ENCODE measurements at regions not wholly inside any gene's neighbourhood (a gene's known extent, or its start where the extent isn't known, plus 50 kb on each side); places are given as distances from the start of the nearest gene placed in this dataset.

DNA sequence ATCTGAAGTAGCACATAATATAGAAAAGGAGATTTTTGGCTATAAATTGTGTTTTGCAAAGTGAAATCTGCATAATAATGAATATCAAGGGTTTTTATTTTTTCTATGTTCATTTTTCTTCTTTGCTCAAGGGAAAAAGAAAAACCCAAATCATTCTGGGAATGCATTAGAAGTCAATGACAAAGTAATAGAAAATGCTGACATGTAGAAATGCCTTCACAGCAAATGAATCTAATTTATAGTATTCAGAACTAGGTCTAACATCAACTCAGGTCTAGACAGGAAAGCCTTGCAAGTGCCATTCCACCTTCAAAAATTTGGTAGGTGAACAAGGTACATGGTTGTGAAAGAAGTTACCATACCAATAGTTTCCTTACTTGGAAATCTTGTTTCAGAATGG, 831.5 kb upstream of the CELF4 start:
- Histone ChIP-seq H3K4me3 (ENCODE audit: control insufficient read depth in 1 of 2, extremely low read depth in 1 of 2, low read length in 1 of 2) (no peak overlapping the region), H3K36me3 (ENCODE audit: control insufficient read depth in 2 of 2, extremely low read depth in 1 of 2, insufficient read depth in 1 of 2, low read length in 1 of 2) (no peaks in the 10 kb centered on the region), H3K27me3 (replicated peaks in 1 of 2; ENCODE audit: control insufficient read depth in 2 of 2, extremely low read depth in 1 of 2, insufficient read depth in 2 of 2, low read length in 1 of 2) (no peaks in the 10 kb centered on the region), H3K9me3 (no peaks in the 10 kb centered on the region), H3K4me1 (ENCODE audit: control insufficient read depth in 1 of 2, extremely low read depth in 1 of 2, insufficient read depth in 2 of 2, low read length in 2 of 2) (no peaks in the 10 kb centered on the region), H3K27ac (ENCODE audit: low read length) (no peak overlapping the region)
- no peak overlapping the region for H3K4me3 Mint-ChIP-seq
- H3K36me3 Mint-ChIP-seq, result no peaks in the 10 kb centered on the region
- CTCF ChIA-PET, result no interaction called here
- no peak for ATAC-seq (replicated peaks in 1 of 4)
- peaks cover 0 to 3% of the 10 kb centered on the region in 2 donors for H3K27me3 Mint-ChIP-seq
- peaks cover 2 to 9% (median 4%) of the 10 kb centered on the region in 3 donors for H3K9me3 Mint-ChIP-seq
- no peak overlapping the region for H3K27ac Mint-ChIP-seq
- POLR2A ChIA-PET, result no interaction called here
- H3K4me1 Mint-ChIP-seq, result no peaks in the 10 kb centered on the region
- no peak for DNase-seq

DNA sequence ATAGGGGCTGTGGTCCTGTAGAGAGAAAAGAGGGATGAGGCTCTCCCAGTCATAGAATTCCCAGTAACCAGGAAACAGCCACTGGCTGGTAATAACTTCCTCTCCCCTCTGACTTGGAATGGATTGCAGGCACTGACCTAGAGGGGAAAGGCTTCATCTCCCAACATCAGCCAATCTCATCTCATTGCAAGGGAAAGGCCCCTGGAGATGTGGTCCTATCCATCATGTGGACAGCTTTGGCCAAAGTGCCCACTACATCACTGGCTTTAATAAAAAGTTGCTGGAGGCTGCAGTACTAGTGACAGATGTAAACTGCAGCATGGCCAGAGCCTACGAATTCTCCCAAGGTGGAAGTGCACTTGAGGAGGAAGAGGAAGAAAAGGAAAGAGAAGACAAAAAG, 820.5 kb upstream of the CELF4 start:
- Mint-ChIP-seq H3K4me3 (no peak overlapping the region), H3K9me3 (peaks cover 0 to 7% (median 5%) of the 10 kb centered on the region in 3 donors), H3K36me3 (no peaks in the 10 kb centered on the region), H3K27ac (no peak overlapping the region), H3K4me1 (no peaks in the 10 kb centered on the region), H3K27me3 (peaks cover 0 to 6% of the 10 kb centered on the region in 2 donors)
- H3K9me3 ChIP-seq, result no peaks in the 10 kb centered on the region
- ChIA-PET POLR2A (no interaction called here), CTCF (no interaction called here)
- H3K27me3 ChIP-seq (replicated peaks in 1 of 2; ENCODE audit: control insufficient read depth in 2 of 2, extremely low read depth in 1 of 2, insufficient read depth in 2 of 2, low read length in 1 of 2), result no peaks in the 10 kb centered on the region
- DNase-seq (no peak), ATAC-seq (replicated peaks in 1 of 4) (no peak)
- no CpG with 5 or more reads among the region's 1 CpG for WGBS (ENCODE audit: insufficient coverage)
- no peak overlapping the region for H3K27ac ChIP-seq (ENCODE audit: low read length)
- no peaks in the 10 kb centered on the region for H3K4me1 ChIP-seq (ENCODE audit: control insufficient read depth in 1 of 2, extremely low read depth in 1 of 2, insufficient read depth in 2 of 2, low read length in 2 of 2)
- H3K36me3 ChIP-seq (ENCODE audit: control insufficient read depth in 2 of 2, extremely low read depth in 1 of 2, insufficient read depth in 1 of 2, low read length in 1 of 2), result no peaks in the 10 kb centered on the region
- H3K4me3 ChIP-seq (ENCODE audit: control insufficient read depth in 1 of 2, extremely low read depth in 1 of 2, low read length in 1 of 2), result no peak overlapping the region

DNA sequence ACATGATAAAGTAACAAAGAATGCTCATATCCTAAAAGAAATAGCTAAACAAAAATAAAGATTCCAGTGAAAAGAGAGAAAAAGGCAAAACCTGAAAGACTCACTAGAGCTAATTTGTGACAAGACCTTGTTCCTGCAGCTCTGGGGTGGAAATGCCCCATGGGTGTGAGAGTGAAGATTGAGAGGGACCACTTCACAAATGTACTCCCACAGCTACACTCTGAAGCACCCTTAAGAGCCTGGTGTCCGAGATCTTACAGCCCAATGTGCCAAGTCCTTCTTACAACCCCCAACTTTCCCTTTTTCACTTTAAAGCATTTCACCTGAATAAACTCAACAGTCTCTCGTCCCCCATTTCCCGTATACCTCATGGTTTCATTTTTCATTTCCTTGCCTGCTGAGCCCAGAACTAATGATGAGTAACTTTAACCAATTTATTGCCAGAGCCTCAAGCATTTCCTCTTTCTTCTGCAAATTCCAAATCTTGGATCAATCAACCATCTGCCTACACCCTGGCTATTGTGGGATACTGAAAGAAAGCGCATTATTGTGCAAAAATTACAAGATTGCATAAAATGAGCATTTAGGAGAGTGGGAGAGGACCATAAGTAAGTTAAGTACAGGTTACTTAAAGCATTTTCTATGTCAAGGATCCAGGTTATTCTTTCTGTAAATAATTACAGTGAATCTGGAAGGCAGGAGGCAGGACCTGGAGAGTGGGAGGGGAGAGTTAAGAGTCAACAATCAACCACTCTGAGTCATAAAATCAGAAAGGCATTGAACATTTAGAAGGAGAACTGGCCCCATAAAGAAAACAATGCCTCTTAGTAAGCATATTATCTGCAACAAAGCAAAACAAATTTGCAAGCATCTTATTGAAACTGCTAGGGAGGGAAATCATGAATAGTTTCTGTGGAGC, 804.4 kb upstream of the CELF4 start:
- 34% methylated on average over 3 of the region's 4 CpGs for WGBS (ENCODE audit: insufficient coverage)
- peak overlapping the region in 2 of 3 donors; percentile 14 to 61 for H3K4me3 Mint-ChIP-seq
- H3K27ac Mint-ChIP-seq, result no peak overlapping the region
- H3K9me3 ChIP-seq, result no peaks in the 10 kb centered on the region
- no peaks in the 10 kb centered on the region for H3K27me3 Mint-ChIP-seq
- ChIA-PET POLR2A (interaction anchor here in 1 of 2 donors (0.7 kb wide), 2 partner anchors 15 to 206 kb away, joined by 4 to 5 read pairs; no protein-coding TSS in a partner anchor), CTCF (no interaction called here)
- no peaks in the 10 kb centered on the region for H3K27me3 ChIP-seq (replicated peaks in 1 of 2; ENCODE audit: control insufficient read depth in 2 of 2, extremely low read depth in 1 of 2, insufficient read depth in 2 of 2, low read length in 1 of 2)
- no peaks in the 10 kb centered on the region for H3K36me3 ChIP-seq (ENCODE audit: control insufficient read depth in 2 of 2, extremely low read depth in 1 of 2, insufficient read depth in 1 of 2, low read length in 1 of 2)
- H3K27ac ChIP-seq (ENCODE audit: low read length), result no peak overlapping the region
- H3K4me3 ChIP-seq (ENCODE audit: control insufficient read depth in 1 of 2, extremely low read depth in 1 of 2, low read length in 1 of 2), result no peak overlapping the region
- peaks cover 3 to 12% (median 6%) of the 10 kb centered on the region in 3 donors for H3K9me3 Mint-ChIP-seq
- ATAC-seq (replicated peaks in 1 of 4) (no peak), DNase-seq (no peak)
- H3K4me1 ChIP-seq (ENCODE audit: control insufficient read depth in 1 of 2, extremely low read depth in 1 of 2, insufficient read depth in 2 of 2, low read length in 2 of 2), result no peaks in the 10 kb centered on the region
- no peaks in the 10 kb centered on the region for H3K36me3 Mint-ChIP-seq
- H3K4me1 Mint-ChIP-seq, result peaks cover 0 to 11% (median 6%) of the 10 kb centered on the region in 3 donors

DNA sequence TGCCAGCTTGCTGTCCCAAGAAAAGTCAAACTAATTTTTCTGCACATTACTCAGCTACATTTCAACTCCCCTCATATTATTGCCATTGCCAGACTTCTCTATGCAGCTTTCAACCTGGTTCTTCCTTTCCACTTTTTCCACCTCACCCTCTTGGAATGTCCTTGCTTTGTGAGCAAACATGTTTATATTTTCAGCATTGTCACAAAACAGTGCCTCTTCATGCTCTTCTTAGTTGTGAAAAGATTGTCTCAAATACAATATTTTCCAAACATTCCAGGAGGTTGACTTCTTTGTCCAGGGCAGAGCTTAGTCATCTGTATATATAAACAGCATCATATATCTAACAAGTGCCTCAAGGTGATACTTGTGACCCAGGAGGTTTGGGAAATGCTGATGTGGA, 803.3 kb upstream of the CELF4 start:
- no peak overlapping the region for H3K4me3 Mint-ChIP-seq
- H3K36me3 Mint-ChIP-seq, result no peaks in the 10 kb centered on the region
- no peak overlapping the region for H3K27ac Mint-ChIP-seq
- no peak overlapping the region for H3K27ac ChIP-seq (ENCODE audit: low read length)
- ATAC-seq (replicated peaks in 1 of 4) (no peak), DNase-seq (no peak)
- H3K27me3 ChIP-seq (replicated peaks in 1 of 2; ENCODE audit: control insufficient read depth in 2 of 2, extremely low read depth in 1 of 2, insufficient read depth in 2 of 2, low read length in 1 of 2), result no peaks in the 10 kb centered on the region
- H3K27me3 Mint-ChIP-seq, result no peaks in the 10 kb centered on the region
- peaks cover 3 to 12% (median 6%) of the 10 kb centered on the region in 3 donors for H3K9me3 Mint-ChIP-seq
- no peak overlapping the region for H3K4me3 ChIP-seq (ENCODE audit: control insufficient read depth in 1 of 2, extremely low read depth in 1 of 2, low read length in 1 of 2)
- CTCF ChIA-PET, result interaction anchor here in 1 of 2 donors (0.7 kb wide), 1 partner anchor 810 kb away, joined by 3 read pairs; no protein-coding TSS in a partner anchor
- no peaks in the 10 kb centered on the region for H3K36me3 ChIP-seq (ENCODE audit: control insufficient read depth in 2 of 2, extremely low read depth in 1 of 2, insufficient read depth in 1 of 2, low read length in 1 of 2)
- H3K4me1 ChIP-seq (ENCODE audit: control insufficient read depth in 1 of 2, extremely low read depth in 1 of 2, insufficient read depth in 2 of 2, low read length in 2 of 2), result no peaks in the 10 kb centered on the region
- H3K4me1 Mint-ChIP-seq, result peaks cover 0 to 11% (median 6%) of the 10 kb centered on the region in 3 donors
- H3K9me3 ChIP-seq, result no peaks in the 10 kb centered on the region
- POLR2A ChIA-PET, result no interaction called here

DNA sequence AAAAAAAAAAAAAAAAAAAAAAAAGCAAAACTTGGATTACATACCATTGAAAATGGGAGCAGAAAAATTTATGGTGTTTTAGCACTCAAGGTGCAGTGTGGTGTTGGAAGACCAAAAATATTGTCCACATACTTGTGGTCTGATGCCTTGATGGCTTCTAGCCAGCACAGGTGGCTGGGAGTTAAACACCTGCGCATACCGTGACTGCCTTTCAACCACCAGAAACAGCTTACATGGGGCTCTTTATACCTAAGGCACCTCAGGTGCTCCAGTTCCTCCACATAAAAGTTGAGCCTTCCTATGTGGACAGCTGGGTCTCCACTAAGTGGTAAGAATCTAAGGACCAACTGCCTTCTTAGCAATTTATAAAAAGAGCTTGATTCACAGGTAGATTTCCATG, 802.6 kb upstream of the CELF4 start:
- no CpG with 5 or more reads among the region's 2 CpGs for WGBS (ENCODE audit: insufficient coverage)
- ATAC-seq (replicated peaks in 1 of 4) (no peak), DNase-seq (no peak)
- H3K4me1 ChIP-seq (ENCODE audit: control insufficient read depth in 1 of 2, extremely low read depth in 1 of 2, insufficient read depth in 2 of 2, low read length in 2 of 2), result no peaks in the 10 kb centered on the region
- no peaks in the 10 kb centered on the region for H3K9me3 ChIP-seq
- no peak overlapping the region for H3K4me3 ChIP-seq (ENCODE audit: control insufficient read depth in 1 of 2, extremely low read depth in 1 of 2, low read length in 1 of 2)
- POLR2A ChIA-PET, result interaction anchor here in 1 of 2 donors (0.6 kb wide), 1 partner anchor 191 kb away, joined by 3 read pairs; no protein-coding TSS in a partner anchor
- Mint-ChIP-seq H3K9me3 (peaks cover 3 to 12% (median 6%) of the 10 kb centered on the region in 3 donors), H3K27me3 (no peaks in the 10 kb centered on the region), H3K27ac (no peak overlapping the region), H3K4me1 (peaks cover 0 to 11% (median 6%) of the 10 kb centered on the region in 3 donors), H3K36me3 (no peaks in the 10 kb centered on the region), H3K4me3 (no peak overlapping the region)
- H3K27ac ChIP-seq (ENCODE audit: low read length), result no peak overlapping the region
- no peaks in the 10 kb centered on the region for H3K36me3 ChIP-seq (ENCODE audit: control insufficient read depth in 2 of 2, extremely low read depth in 1 of 2, insufficient read depth in 1 of 2, low read length in 1 of 2)
- H3K27me3 ChIP-seq (replicated peaks in 1 of 2; ENCODE audit: control insufficient read depth in 2 of 2, extremely low read depth in 1 of 2, insufficient read depth in 2 of 2, low read length in 1 of 2), result no peaks in the 10 kb centered on the region
- CTCF ChIA-PET, result no interaction called here

DNA sequence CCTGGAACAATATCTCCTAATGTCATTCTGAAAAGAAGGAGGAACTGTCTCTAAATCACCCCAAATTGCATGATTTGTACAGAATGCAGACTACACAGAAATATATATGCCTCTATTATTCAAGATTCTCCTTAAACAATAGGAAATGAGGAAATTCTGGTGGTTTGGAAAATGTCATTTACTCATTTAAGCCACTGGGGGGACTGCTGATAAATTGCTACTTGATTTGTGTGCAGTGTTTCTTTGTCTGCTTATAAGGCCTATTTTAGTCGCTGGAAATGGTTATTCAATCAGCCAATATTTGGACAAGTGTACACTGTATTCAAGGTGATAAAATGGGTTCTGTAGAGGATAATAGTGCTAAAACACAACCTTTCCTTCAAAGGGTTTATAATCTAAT, 801.9 kb upstream of the CELF4 start:
- no peaks in the 10 kb centered on the region for H3K27me3 ChIP-seq (replicated peaks in 1 of 2; ENCODE audit: control insufficient read depth in 2 of 2, extremely low read depth in 1 of 2, insufficient read depth in 2 of 2, low read length in 1 of 2)
- no peak overlapping the region for H3K27ac ChIP-seq (ENCODE audit: low read length)
- ChIA-PET CTCF (no interaction called here), POLR2A (no interaction called here)
- Mint-ChIP-seq H3K27me3 (no peaks in the 10 kb centered on the region), H3K4me1 (peaks cover 0 to 11% (median 6%) of the 10 kb centered on the region in 3 donors), H3K9me3 (peaks cover 3 to 11% (median 6%) of the 10 kb centered on the region in 3 donors), H3K4me3 (no peak overlapping the region), H3K36me3 (no peaks in the 10 kb centered on the region), H3K27ac (no peak overlapping the region)
- DNase-seq, result no peak
- no peak overlapping the region for H3K4me3 ChIP-seq (ENCODE audit: control insufficient read depth in 1 of 2, extremely low read depth in 1 of 2, low read length in 1 of 2)
- no CpG with 5 or more reads among the region's 1 CpG for WGBS (ENCODE audit: insufficient coverage)
- H3K36me3 ChIP-seq (ENCODE audit: control insufficient read depth in 2 of 2, extremely low read depth in 1 of 2, insufficient read depth in 1 of 2, low read length in 1 of 2), result no peaks in the 10 kb centered on the region
- no peaks in the 10 kb centered on the region for H3K9me3 ChIP-seq
- ATAC-seq (replicated peaks in 1 of 4), result no peak
- no peaks in the 10 kb centered on the region for H3K4me1 ChIP-seq (ENCODE audit: control insufficient read depth in 1 of 2, extremely low read depth in 1 of 2, insufficient read depth in 2 of 2, low read length in 2 of 2)

Data from T-cell (primary cell).